ENCODE measurements at regions not wholly inside any gene's neighbourhood (a gene's known extent, or its start where the extent isn't known, plus 50 kb on each side); places are given as distances from the start of the nearest gene placed in this dataset.

DNA sequence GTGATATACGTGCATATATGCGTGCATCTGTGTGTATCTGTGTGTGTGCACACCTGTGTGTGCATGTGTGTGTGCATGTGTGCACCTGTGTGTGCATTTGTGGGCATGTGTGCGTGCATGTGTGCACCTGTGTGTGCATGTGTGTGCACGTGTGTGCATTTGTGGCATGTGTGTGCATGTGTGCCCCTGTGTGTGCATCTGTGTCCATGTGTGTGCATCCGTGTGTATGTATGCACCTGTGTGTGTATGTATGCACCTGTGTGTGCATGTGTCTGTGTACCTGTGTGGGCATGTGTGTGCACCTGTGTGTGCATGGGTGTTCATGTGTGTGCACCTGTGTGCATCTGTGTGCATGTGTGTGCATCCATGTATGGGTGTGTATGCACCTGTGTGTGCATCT lies 167.8 kb upstream of the SFSWAP start:
- no peak overlapping the region for H3K9ac ChIP-seq (ENCODE audit: low read length in 2 of 2)
- no peak overlapping the region for H3K27ac ChIP-seq (ENCODE audit: low read length)
- no peaks in the 10 kb centered on the region for H3K9me3 ChIP-seq (ENCODE audit: control insufficient read depth in 2 of 2, low read length in 2 of 2)
- H3K27me3 ChIP-seq (ENCODE audit: control insufficient read depth in 1 of 2, insufficient read depth in 2 of 2, low read length in 2 of 2) = peaks cover 0 to 4% of the 10 kb centered on the region in 2 donors
- H3K36me3 ChIP-seq (ENCODE audit: control insufficient read depth in 2 of 2, insufficient read depth in 2 of 2, low read length in 2 of 2) = no peaks in the 10 kb centered on the region
- H3K4me1 ChIP-seq (ENCODE audit: control insufficient read depth, insufficient read depth, low read length) = no peaks in the 10 kb centered on the region
- no peak overlapping the region for H3K4me3 ChIP-seq (ENCODE audit: low read length in 2 of 2)

DNA sequence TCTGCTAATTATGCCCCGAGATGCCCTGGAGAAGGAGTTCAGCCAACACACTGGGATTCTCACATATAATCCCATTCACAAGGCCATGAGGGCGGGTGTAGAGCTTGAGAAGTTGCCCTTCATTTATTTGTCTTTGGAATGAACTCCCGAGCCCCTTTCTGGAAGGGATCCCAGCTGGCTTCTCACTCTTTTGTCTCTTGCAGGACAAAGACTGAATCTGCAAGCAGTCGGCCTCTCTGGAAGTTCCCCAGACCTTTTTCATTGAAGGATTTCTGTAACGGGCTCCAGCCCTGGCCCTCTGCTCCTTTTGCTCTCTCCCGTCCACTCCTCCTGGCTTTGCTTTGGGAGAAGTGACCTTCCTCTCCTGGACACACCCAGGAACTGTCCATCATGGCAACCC lies 163.3 kb upstream of the SFSWAP start:
- no peak overlapping the region for H3K27ac ChIP-seq (ENCODE audit: low read length)
- no peaks in the 10 kb centered on the region for H3K9me3 ChIP-seq (ENCODE audit: control insufficient read depth in 2 of 2, low read length in 2 of 2)
- H3K36me3 ChIP-seq (ENCODE audit: control insufficient read depth in 2 of 2, insufficient read depth in 2 of 2, low read length in 2 of 2) = no peaks in the 10 kb centered on the region
- no peak overlapping the region for H3K9ac ChIP-seq (ENCODE audit: low read length in 2 of 2)
- H3K4me1 ChIP-seq (ENCODE audit: control insufficient read depth, insufficient read depth, low read length) = no peaks in the 10 kb centered on the region
- H3K4me3 ChIP-seq (ENCODE audit: low read length in 2 of 2) = no peak overlapping the region
- H3K27me3 ChIP-seq (ENCODE audit: control insufficient read depth in 1 of 2, insufficient read depth in 2 of 2, low read length in 2 of 2) = peaks cover 0 to 4% of the 10 kb centered on the region in 2 donors

GRCh38 chr12:131550121-131550520 lies 160.8 kb upstream of the SFSWAP start:
- no peak overlapping the region for H3K27ac ChIP-seq (ENCODE audit: low read length)
- peaks cover 0 to 6% of the 10 kb centered on the region in 2 donors for H3K27me3 ChIP-seq (ENCODE audit: control insufficient read depth in 1 of 2, insufficient read depth in 2 of 2, low read length in 2 of 2)

GRCh38 chr12:131551675-131552491 lies 159.0 kb upstream of the SFSWAP start:
- Histone ChIP-seq H3K27ac (ENCODE audit: low read length) (no peak overlapping the region), H3K4me1 (ENCODE audit: control insufficient read depth, insufficient read depth, low read length) (no peaks in the 10 kb centered on the region), H3K9me3 (ENCODE audit: control insufficient read depth in 2 of 2, low read length in 2 of 2) (no peaks in the 10 kb centered on the region)

More at GRCh38 chr12:131550121-131550520, 160.8 kb upstream of the SFSWAP start:
- Histone ChIP-seq H3K9ac (ENCODE audit: low read length in 2 of 2) (no peak overlapping the region), H3K4me3 (ENCODE audit: low read length in 2 of 2) (no peak overlapping the region), H3K4me1 (ENCODE audit: control insufficient read depth, insufficient read depth, low read length) (no peaks in the 10 kb centered on the region), H3K36me3 (ENCODE audit: control insufficient read depth in 2 of 2, insufficient read depth in 2 of 2, low read length in 2 of 2) (no peaks in the 10 kb centered on the region), H3K9me3 (ENCODE audit: control insufficient read depth in 2 of 2, low read length in 2 of 2) (no peaks in the 10 kb centered on the region)

DNA sequence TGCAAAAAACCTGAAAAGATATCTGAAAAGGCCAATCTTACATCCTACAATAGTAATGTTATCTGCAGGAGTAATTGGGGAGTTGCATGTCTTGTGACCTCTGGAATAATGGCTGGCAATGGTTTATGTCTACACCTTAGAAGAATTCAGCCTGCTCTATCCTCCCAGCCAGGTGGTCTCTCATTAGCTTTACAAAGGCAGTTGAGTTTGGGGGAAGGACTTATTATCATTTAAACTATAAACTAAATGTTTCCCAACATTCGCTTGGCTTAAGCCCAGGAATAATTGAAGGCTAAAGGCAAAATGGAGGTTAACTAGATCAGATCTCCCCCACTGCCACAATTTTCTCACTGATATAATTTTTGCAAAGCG lies 158.4 kb upstream of the SFSWAP start:
- Histone ChIP-seq H3K4me3 (ENCODE audit: low read length in 2 of 2) (no peak overlapping the region), H3K36me3 (ENCODE audit: control insufficient read depth in 2 of 2, insufficient read depth in 2 of 2, low read length in 2 of 2) (no peaks in the 10 kb centered on the region), H3K4me1 (ENCODE audit: control insufficient read depth, insufficient read depth, low read length) (no peaks in the 10 kb centered on the region), H3K9ac (ENCODE audit: low read length in 2 of 2) (no peak overlapping the region), H3K9me3 (ENCODE audit: control insufficient read depth in 2 of 2, low read length in 2 of 2) (no peaks in the 10 kb centered on the region), H3K27me3 (ENCODE audit: control insufficient read depth in 1 of 2, insufficient read depth in 2 of 2, low read length in 2 of 2) (peaks cover 2 to 4% of the 10 kb centered on the region in 2 donors), H3K27ac (ENCODE audit: low read length) (no peak overlapping the region)

More at GRCh38 chr12:131551675-131552491, 159.0 kb upstream of the SFSWAP start:
- Histone ChIP-seq H3K27me3 (ENCODE audit: control insufficient read depth in 1 of 2, insufficient read depth in 2 of 2, low read length in 2 of 2) (peaks cover 2 to 5% of the 10 kb centered on the region in 2 donors), H3K9ac (ENCODE audit: low read length in 2 of 2) (no peak overlapping the region), H3K36me3 (ENCODE audit: control insufficient read depth in 2 of 2, insufficient read depth in 2 of 2, low read length in 2 of 2) (no peaks in the 10 kb centered on the region), H3K4me3 (ENCODE audit: low read length in 2 of 2) (no peak overlapping the region)

DNA sequence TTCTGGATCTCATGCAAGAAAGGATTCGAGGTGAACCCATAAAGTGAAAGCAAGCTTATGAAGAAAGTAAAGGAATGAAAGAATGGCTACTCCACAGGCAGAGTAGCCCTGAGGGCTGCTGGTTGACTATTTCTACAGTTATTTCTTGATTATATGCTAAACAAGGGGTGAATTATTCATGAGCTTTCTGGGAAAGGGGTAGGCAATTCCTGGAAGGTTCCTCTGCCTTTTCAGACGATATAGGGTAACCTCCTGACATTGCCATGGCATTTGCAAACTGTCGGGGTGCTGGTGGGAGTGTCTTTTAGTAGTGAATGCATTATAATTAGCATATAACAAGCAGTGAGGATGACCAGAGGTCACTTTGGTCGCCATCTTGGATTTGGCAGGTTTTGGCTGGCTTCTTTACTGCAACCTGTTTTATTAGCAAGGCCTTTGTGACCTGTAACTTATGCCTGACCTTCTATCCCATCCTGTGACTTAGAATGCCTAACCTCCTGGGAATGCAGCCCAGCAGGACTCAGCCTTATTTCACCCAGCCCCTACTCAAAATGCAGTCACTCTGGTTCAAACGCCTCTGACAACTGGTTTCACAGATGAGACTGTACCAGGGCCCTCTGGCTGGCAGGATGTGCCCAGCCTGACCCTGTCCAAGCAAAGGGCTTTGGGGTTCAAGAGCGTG lies 157.7 kb upstream of the SFSWAP start:
- H3K9ac ChIP-seq (ENCODE audit: low read length in 2 of 2) = no peak overlapping the region
- no peak overlapping the region for H3K27ac ChIP-seq (ENCODE audit: low read length)
- no peaks in the 10 kb centered on the region for H3K36me3 ChIP-seq (ENCODE audit: control insufficient read depth in 2 of 2, insufficient read depth in 2 of 2, low read length in 2 of 2)
- no peaks in the 10 kb centered on the region for H3K9me3 ChIP-seq (ENCODE audit: control insufficient read depth in 2 of 2, low read length in 2 of 2)
- no peaks in the 10 kb centered on the region for H3K4me1 ChIP-seq (ENCODE audit: control insufficient read depth, insufficient read depth, low read length)
- no peak overlapping the region for H3K4me3 ChIP-seq (ENCODE audit: low read length in 2 of 2)
- peaks cover 2 to 4% of the 10 kb centered on the region in 2 donors for H3K27me3 ChIP-seq (ENCODE audit: control insufficient read depth in 1 of 2, insufficient read depth in 2 of 2, low read length in 2 of 2)

- Histone ChIP-seq H3K9ac (ENCODE audit: low read length in 2 of 2) (no peak overlapping the region), H3K4me1 (ENCODE audit: control insufficient read depth, insufficient read depth, low read length) (no peaks in the 10 kb centered on the region), H3K4me3 (ENCODE audit: low read length in 2 of 2) (no peak overlapping the region), H3K27me3 (ENCODE audit: control insufficient read depth in 1 of 2, insufficient read depth in 2 of 2, low read length in 2 of 2) (peaks cover 2 to 4% of the 10 kb centered on the region in 2 donors), H3K9me3 (ENCODE audit: control insufficient read depth in 2 of 2, low read length in 2 of 2) (no peaks in the 10 kb centered on the region), H3K27ac (ENCODE audit: low read length) (no peak overlapping the region), H3K36me3 (ENCODE audit: control insufficient read depth in 2 of 2, insufficient read depth in 2 of 2, low read length in 2 of 2) (no peaks in the 10 kb centered on the region)
These were observed 155.6 kb upstream of the SFSWAP start for GRCh38 chr12:131555197-131555846.

- H3K9me3 ChIP-seq (ENCODE audit: control insufficient read depth in 2 of 2, low read length in 2 of 2) = no peaks in the 10 kb centered on the region
- H3K27ac ChIP-seq (ENCODE audit: low read length) = no peak overlapping the region
These were observed 155.0 kb upstream of the SFSWAP start for GRCh38 chr12:131555866-131556265.

GRCh38 chr12:131557078-131557709 lies 153.7 kb upstream of the SFSWAP start:
- no peaks in the 10 kb centered on the region for H3K4me1 ChIP-seq (ENCODE audit: control insufficient read depth, insufficient read depth, low read length)
- H3K4me3 ChIP-seq (ENCODE audit: low read length in 2 of 2) = no peak overlapping the region
- H3K27ac ChIP-seq (ENCODE audit: low read length) = no peak overlapping the region
- H3K9me3 ChIP-seq (ENCODE audit: control insufficient read depth in 2 of 2, low read length in 2 of 2) = no peaks in the 10 kb centered on the region
- H3K36me3 ChIP-seq (ENCODE audit: control insufficient read depth in 2 of 2, insufficient read depth in 2 of 2, low read length in 2 of 2) = no peaks in the 10 kb centered on the region
- H3K9ac ChIP-seq (ENCODE audit: low read length in 2 of 2) = no peak overlapping the region
- peaks cover 2 to 4% of the 10 kb centered on the region in 2 donors for H3K27me3 ChIP-seq (ENCODE audit: control insufficient read depth in 1 of 2, insufficient read depth in 2 of 2, low read length in 2 of 2)

More at GRCh38 chr12:131555866-131556265, 155.0 kb upstream of the SFSWAP start:
- Histone ChIP-seq H3K36me3 (ENCODE audit: control insufficient read depth in 2 of 2, insufficient read depth in 2 of 2, low read length in 2 of 2) (no peaks in the 10 kb centered on the region), H3K27me3 (ENCODE audit: control insufficient read depth in 1 of 2, insufficient read depth in 2 of 2, low read length in 2 of 2) (peaks cover 2 to 4% of the 10 kb centered on the region in 2 donors), H3K4me1 (ENCODE audit: control insufficient read depth, insufficient read depth, low read length) (no peaks in the 10 kb centered on the region), H3K9ac (ENCODE audit: low read length in 2 of 2) (no peak overlapping the region), H3K4me3 (ENCODE audit: low read length in 2 of 2) (no peak overlapping the region)

Measured in stomach smooth muscle (tissue), 2 donors.